ENCODE measurements at regions not wholly inside any gene's neighbourhood (a gene's known extent, or its start where the extent isn't known, plus 50 kb on each side); places are given as distances from the start of the nearest gene placed in this dataset.

GRCh38 chr6:163947276-163947675 lies 532.8 kb downstream of the QKI start:
- peaks cover 5% of the 10 kb centered on the region for H3K4me1 Mint-ChIP-seq
- no peaks in the 10 kb centered on the region for H3K9me3 ChIP-seq (ENCODE audit: control insufficient read depth, low read length, poor library complexity, severe bottlenecking)
- H3K27me3 Mint-ChIP-seq: peaks cover 48% of the 10 kb centered on the region
- H3K27ac Mint-ChIP-seq: no peak overlapping the region
- no peak overlapping the region for H3K4me3 Mint-ChIP-seq
- DNase-seq (no peak), ATAC-seq (no peak)
- no peaks in the 10 kb centered on the region for H3K36me3 Mint-ChIP-seq (ENCODE audit: low read depth)

- no peak overlapping the region for H3K27ac Mint-ChIP-seq
- ATAC-seq (no peak), DNase-seq (no peak)
- no peak overlapping the region for H3K4me3 Mint-ChIP-seq
- no peaks in the 10 kb centered on the region for H3K9me3 ChIP-seq (ENCODE audit: control insufficient read depth, low read length, poor library complexity, severe bottlenecking)
- H3K27me3 Mint-ChIP-seq: peaks cover 49% of the 10 kb centered on the region
- H3K4me1 Mint-ChIP-seq: peaks cover 7% of the 10 kb centered on the region
- no peaks in the 10 kb centered on the region for H3K36me3 Mint-ChIP-seq (ENCODE audit: low read depth)
These were observed 531.9 kb downstream of the QKI start for GRCh38 chr6:163946437-163946836.

DNA sequence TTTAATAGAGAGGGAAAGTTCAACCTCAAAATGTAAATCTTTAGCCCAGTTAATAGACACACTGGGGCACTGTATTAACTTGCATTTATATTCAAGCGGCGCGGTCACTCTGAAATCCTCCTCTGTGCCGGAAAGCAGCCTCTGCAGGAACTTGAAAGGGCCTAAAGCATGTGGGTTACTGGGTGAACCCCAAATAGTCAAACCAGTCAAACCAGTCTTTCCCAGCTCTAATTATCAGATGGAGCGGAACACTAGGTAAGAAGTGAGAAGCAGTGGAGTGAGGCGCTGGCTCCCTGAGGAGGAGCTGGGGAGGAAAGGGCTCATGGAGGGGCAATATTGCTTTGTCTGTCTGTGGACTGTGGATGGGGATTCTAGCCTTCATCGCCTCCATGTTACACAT lies 531.3 kb downstream of the QKI start:
- no peak overlapping the region for H3K27ac Mint-ChIP-seq
- no peak overlapping the region for H3K4me3 Mint-ChIP-seq
- ATAC-seq (no peak), DNase-seq (no peak)
- no peaks in the 10 kb centered on the region for H3K36me3 Mint-ChIP-seq (ENCODE audit: low read depth)
- H3K4me1 Mint-ChIP-seq: peaks cover 7% of the 10 kb centered on the region
- H3K27me3 Mint-ChIP-seq: peaks cover 49% of the 10 kb centered on the region
- H3K9me3 ChIP-seq (ENCODE audit: control insufficient read depth, low read length, poor library complexity, severe bottlenecking): no peaks in the 10 kb centered on the region

DNA sequence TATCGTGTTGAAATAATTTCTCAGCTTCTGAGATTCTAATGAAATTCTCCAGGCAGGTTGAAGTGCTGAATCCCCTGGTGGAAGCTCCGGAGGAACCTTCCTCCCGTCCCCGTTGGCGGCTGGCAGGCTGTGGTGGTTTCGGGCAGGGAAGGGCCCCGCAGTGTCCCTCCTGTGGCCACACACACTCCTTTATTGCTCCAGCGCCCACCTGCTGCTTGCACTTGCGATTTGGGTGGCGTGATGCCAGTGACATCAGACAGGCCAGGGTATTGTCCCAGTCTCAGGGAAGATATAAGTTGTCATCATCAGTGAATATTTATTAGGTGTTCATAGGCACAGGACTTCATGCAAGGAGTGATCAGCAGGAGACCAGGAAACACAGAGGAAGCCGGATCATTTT lies 530.4 kb downstream of the QKI start:
- peaks cover 57% of the 10 kb centered on the region for H3K27me3 Mint-ChIP-seq
- H3K36me3 Mint-ChIP-seq (ENCODE audit: low read depth): no peaks in the 10 kb centered on the region
- H3K27ac Mint-ChIP-seq: no peak overlapping the region
- H3K4me1 Mint-ChIP-seq: peaks cover 7% of the 10 kb centered on the region
- no peak for ATAC-seq
- no peak for DNase-seq
- H3K4me3 Mint-ChIP-seq: no peak overlapping the region
- no peaks in the 10 kb centered on the region for H3K9me3 ChIP-seq (ENCODE audit: control insufficient read depth, low read length, poor library complexity, severe bottlenecking)

DNA sequence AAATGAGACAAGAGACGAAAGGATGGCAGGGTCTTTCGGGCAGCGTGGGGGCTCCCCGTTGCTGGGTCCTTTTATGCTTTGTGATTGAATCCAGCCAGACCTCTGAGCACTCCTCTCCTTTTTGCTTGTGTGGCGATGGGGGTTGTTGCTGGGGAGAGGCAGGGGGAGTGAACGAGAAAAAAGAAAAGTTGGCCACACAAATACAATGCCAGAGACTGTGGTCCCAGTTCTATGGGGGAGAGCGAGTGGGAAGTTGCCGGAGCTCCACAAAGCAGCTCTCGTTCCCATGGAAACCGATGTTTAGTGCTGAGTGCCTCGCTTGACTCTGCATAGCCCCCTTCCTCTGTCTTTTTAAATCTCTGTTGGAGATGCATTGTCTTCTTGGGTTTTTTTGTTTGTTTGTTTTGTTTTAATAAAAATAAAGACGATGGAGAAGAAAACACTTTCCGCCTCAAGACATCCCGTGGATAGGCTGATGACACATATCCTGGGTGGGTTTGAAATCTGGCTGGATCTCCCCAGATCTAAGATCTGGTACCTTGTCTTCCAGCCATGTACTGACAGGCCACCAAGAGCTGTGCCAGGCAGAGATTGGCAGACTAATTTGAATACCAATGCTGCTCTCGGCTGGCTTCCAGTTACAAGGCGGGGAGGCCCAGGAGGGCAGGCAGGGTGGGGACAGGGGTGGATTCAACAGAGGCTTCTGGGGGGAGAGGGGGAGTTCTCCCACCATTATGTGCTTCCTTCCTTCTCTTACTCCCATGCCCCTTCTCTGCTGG lies 529.3 kb downstream of the QKI start:
- no peak overlapping the region for H3K4me3 Mint-ChIP-seq
- no peak overlapping the region for H3K27ac Mint-ChIP-seq
- no peak for ATAC-seq
- no peak for DNase-seq
- H3K27me3 Mint-ChIP-seq: peaks cover 65% of the 10 kb centered on the region
- no peaks in the 10 kb centered on the region for H3K9me3 ChIP-seq (ENCODE audit: control insufficient read depth, low read length, poor library complexity, severe bottlenecking)
- no peaks in the 10 kb centered on the region for H3K36me3 Mint-ChIP-seq (ENCODE audit: low read depth)
- H3K4me1 Mint-ChIP-seq: peaks cover 7% of the 10 kb centered on the region

DNA sequence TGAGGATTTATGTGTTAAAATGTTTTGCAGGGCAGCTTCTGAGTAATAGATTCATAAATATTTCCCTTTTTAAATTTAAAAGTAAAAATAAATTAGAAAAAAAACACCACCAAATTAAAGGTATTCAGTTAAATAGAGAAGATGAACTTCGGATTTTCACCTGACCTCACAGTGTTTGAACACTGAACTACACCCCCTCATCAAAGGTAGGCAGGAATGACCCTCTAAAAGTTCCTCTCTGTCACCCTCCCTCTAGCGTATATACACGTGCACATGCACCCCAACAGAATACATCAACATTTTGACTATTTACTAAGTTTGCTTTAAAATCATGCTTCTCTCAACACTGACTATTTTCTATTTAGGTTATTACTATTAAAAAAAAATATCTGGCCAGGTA lies 528.3 kb downstream of the QKI start:
- Mint-ChIP-seq H3K27ac (no peak overlapping the region), H3K4me3 (no peak overlapping the region), H3K4me1 (peaks cover 7% of the 10 kb centered on the region), H3K27me3 (peaks cover 68% of the 10 kb centered on the region), H3K36me3 (ENCODE audit: low read depth) (no peaks in the 10 kb centered on the region)
- DNase-seq (no peak), ATAC-seq (no peak)
- no peaks in the 10 kb centered on the region for H3K9me3 ChIP-seq (ENCODE audit: control insufficient read depth, low read length, poor library complexity, severe bottlenecking)

DNA sequence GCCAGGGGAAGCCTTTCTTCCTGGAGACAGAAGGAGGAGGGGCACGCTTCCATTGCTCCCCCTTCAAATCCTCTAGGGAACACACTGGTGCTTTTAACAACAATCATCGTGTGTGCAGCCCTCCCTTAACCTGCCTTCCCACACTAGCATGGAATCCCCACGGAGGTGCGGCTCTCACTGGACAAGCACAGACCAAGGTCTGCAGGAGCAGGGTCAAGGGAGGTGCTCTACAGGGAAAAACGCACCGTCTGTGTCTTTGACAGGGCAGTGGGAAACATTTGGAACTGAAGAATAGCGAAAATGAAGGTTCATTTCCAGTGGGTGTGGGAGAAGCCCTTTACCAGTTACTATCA lies 527.1 kb downstream of the QKI start:
- ATAC-seq (no peak), DNase-seq (no peak)
- peaks cover 7% of the 10 kb centered on the region for H3K4me1 Mint-ChIP-seq
- H3K27me3 Mint-ChIP-seq: peaks cover 66% of the 10 kb centered on the region
- H3K9me3 ChIP-seq (ENCODE audit: control insufficient read depth, low read length, poor library complexity, severe bottlenecking): no peaks in the 10 kb centered on the region
- no peaks in the 10 kb centered on the region for H3K36me3 Mint-ChIP-seq (ENCODE audit: low read depth)
- H3K27ac Mint-ChIP-seq: peak overlapping the region; percentile 24
- H3K4me3 Mint-ChIP-seq: no peak overlapping the region

DNA sequence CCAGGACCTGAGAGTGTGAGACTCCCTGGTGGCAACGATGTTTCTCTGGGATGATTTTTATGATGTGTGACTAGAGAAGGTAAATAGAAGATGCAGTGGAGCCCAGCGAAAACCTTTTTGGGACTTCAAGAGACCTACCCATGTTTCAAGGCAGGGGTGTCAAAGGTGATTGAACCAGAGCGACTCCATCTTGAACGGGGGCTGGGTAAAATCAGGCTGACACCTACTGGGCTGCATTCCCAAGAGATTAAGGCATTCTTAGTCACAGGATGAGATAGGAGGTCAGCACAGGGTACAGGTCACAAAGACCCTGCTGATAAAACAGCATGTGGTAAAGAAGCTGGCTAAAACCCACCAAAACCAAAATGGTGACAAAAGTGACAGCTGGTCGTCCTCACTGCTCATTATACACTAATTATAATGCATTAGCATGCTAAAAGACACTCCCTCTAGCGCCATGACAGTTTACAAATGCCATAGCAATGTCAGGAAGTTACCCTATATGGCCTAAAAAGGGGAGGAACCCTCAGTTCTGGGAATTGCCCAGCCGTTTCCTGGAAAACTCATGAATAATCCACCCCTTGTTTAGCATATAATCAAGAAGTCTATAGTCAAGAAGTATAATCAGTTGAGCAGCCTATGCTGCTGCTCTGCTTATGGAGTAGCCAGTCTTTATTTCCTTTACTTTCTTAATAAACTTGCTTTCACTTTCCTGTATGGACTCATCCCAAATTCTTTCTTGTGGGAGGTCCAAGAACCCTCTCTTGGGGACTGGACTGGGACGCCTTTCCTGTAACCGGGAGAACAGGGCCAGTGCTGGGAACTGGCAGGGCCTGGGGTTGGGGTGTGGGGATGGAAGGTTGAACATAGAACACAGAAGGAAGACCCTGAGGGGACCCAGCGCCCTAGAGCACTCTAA lies 526.4 kb downstream of the QKI start:
- H3K4me3 Mint-ChIP-seq: no peak overlapping the region
- no peaks in the 10 kb centered on the region for H3K9me3 ChIP-seq (ENCODE audit: control insufficient read depth, low read length, poor library complexity, severe bottlenecking)
- no peak for DNase-seq
- ATAC-seq: no peak
- peaks cover 60% of the 10 kb centered on the region for H3K27me3 Mint-ChIP-seq
- H3K36me3 Mint-ChIP-seq (ENCODE audit: low read depth): no peaks in the 10 kb centered on the region
- H3K27ac Mint-ChIP-seq: peak overlapping the region; percentile 24
- peaks cover 5% of the 10 kb centered on the region for H3K4me1 Mint-ChIP-seq

DNA sequence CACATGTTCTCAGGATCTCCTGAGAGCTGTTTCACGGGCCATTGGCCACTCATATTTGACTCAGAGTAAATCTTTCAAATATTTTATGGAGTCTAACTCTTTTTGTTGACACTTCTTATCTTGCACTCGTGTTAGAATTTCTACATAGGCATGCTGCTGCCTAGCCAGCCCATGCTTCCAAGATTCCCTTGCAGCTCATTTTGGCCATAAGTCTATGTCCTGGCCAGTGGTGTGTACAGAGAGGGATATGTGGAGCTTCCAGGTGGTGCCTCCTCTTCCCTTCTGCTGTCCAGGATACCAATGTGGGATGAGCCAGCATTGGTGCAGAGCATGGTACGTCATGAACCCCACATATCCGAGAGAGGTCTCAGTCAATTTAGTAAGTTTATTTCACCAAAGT lies 522.6 kb downstream of the QKI start:
- no peaks in the 10 kb centered on the region for H3K36me3 Mint-ChIP-seq (ENCODE audit: low read depth)
- H3K27me3 Mint-ChIP-seq: peaks cover 65% of the 10 kb centered on the region
- H3K4me1 Mint-ChIP-seq: peaks cover 5% of the 10 kb centered on the region
- no peak overlapping the region for H3K4me3 Mint-ChIP-seq
- no peak for DNase-seq
- no peak overlapping the region for H3K27ac Mint-ChIP-seq
- no peak for ATAC-seq
- no peaks in the 10 kb centered on the region for H3K9me3 ChIP-seq (ENCODE audit: control insufficient read depth, low read length, poor library complexity, severe bottlenecking)

GRCh38 chr6:163935158-163935762 lies 520.7 kb downstream of the QKI start:
- DNase-seq (no peak), ATAC-seq (no peak)
- peaks cover 48% of the 10 kb centered on the region for H3K27me3 Mint-ChIP-seq
- H3K27ac Mint-ChIP-seq: no peak overlapping the region
- no peaks in the 10 kb centered on the region for H3K36me3 Mint-ChIP-seq (ENCODE audit: low read depth)
- H3K4me1 Mint-ChIP-seq: peaks cover 3% of the 10 kb centered on the region
- H3K4me3 Mint-ChIP-seq: no peak overlapping the region
- no peaks in the 10 kb centered on the region for H3K9me3 ChIP-seq (ENCODE audit: control insufficient read depth, low read length, poor library complexity, severe bottlenecking)

GRCh38 chr6:163930012-163930411 lies 515.5 kb downstream of the QKI start:
- ATAC-seq: no peak
- Mint-ChIP-seq H3K27ac (no peak overlapping the region), H3K36me3 (ENCODE audit: low read depth) (no peaks in the 10 kb centered on the region), H3K4me3 (no peak overlapping the region), H3K4me1 (peaks cover 3% of the 10 kb centered on the region), H3K27me3 (peaks cover 19% of the 10 kb centered on the region)
- H3K9me3 ChIP-seq (ENCODE audit: control insufficient read depth, low read length, poor library complexity, severe bottlenecking): no peaks in the 10 kb centered on the region
- no peak for DNase-seq

DNA sequence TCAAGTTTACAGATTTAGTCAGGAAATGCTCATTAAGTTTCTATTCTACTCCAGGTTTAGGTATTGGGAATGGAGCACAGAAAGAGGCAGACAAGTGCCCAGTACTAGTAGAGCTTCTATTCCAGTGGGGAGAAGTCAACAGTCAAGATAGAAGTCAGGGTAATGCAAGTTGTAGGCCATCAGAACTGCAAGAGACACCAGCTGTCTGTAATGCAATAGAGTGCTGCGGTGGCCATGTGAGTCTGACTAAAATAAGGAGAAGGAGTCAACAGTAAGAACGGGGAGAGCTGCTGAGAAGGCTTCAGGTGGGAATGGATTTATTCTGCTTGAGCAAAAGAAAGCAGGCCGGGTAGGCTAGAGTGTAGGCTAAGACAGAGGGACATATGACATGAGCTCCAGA lies 515.0 kb downstream of the QKI start:
- ATAC-seq: no peak
- Mint-ChIP-seq H3K4me3 (no peak overlapping the region), H3K36me3 (ENCODE audit: low read depth) (no peaks in the 10 kb centered on the region), H3K27ac (no peak overlapping the region), H3K27me3 (peaks cover 15% of the 10 kb centered on the region), H3K4me1 (peaks cover under 1% of the 10 kb centered on the region)
- no peak for DNase-seq
- no peaks in the 10 kb centered on the region for H3K9me3 ChIP-seq (ENCODE audit: control insufficient read depth, low read length, poor library complexity, severe bottlenecking)

DNA sequence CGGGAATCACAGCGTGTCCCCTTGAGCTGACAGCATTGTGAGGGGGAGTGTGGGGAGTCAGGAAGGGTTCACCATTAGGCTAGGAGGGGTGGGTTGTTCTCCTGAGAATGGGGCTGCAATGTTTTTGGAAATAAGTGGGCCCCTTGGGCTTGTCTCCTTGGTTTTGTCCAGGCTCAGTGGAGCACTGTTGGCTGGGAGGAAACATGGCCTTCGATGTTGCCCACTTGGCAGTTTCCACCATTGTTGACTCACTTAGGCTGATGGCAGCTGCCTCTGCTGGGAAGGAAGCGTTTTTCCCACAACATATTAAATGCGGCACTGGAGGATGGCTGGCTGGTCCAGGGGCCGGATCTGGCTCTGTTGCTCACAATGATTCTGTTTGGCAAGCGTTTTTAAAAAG lies 512.1 kb downstream of the QKI start:
- H3K9me3 ChIP-seq (ENCODE audit: control insufficient read depth, low read length, poor library complexity, severe bottlenecking): no peaks in the 10 kb centered on the region
- H3K4me3 Mint-ChIP-seq: no peak overlapping the region
- ATAC-seq (no peak), DNase-seq (no peak)
- no peaks in the 10 kb centered on the region for H3K36me3 Mint-ChIP-seq (ENCODE audit: low read depth)
- no peaks in the 10 kb centered on the region for H3K4me1 Mint-ChIP-seq
- no peak overlapping the region for H3K27ac Mint-ChIP-seq
- peaks cover 6% of the 10 kb centered on the region for H3K27me3 Mint-ChIP-seq
